Heart right ventricle (tissue), 16 donors: ENCODE measurements at regions not wholly inside any gene's neighbourhood (a gene's known extent, or its start where the extent isn't known, plus 50 kb on each side); places are given as distances from the start of the nearest gene placed in this dataset.

Experiments used
- ATAC-seq, 8 donors: fragments of 200-7000 bp; cut with Tn5 transposase; one replicate each; pipeline ENCODE4 v1.9.1; 2020; ENCODE audit warnings: mild to moderate bottlenecking in 8 of 8, moderate library complexity in 8 of 8, moderate number of reproducible peaks in 1 of 8
- DNase-seq, 2 donors: peaks; one replicate each; pipeline ENCODE4 v3.0.0-alpha.2; 2020
- H3K27ac ChIP-seq, 10 donors: fragments of 200-600 bp; sonication (generic) in 2 of 10; one replicate each; pipeline versions ENCODE4 v1.5.0 to v1.8.0; 2020 to 2022; ENCODE audit warnings: mild to moderate bottlenecking in 3 of 10
- H3K27me3 ChIP-seq, 7 donors: fragments of 200-600 bp; one replicate each; pipeline ENCODE4 v1.8.0; 2021 to 2022; ENCODE audit warnings: mild to moderate bottlenecking in 2 of 7
- H3K36me3 ChIP-seq, 9 donors: fragments of 200-600 bp; sonication (generic) in 1 of 9; one replicate each; pipeline versions ENCODE4 v1.5.0 to v1.8.0; 2020 to 2022; ENCODE audit warnings: mild to moderate bottlenecking in 2 of 9
- H3K4me1 ChIP-seq, 9 donors: fragments of 200-600 bp; sonication (generic) in 1 of 9; one replicate each; pipeline versions ENCODE4 v1.5.0 to v1.8.0; 2020 to 2022; ENCODE audit warnings: mild to moderate bottlenecking in 4 of 9
- H3K4me3 ChIP-seq, 10 donors: fragments of 200-600 bp; sonication (generic) in 2 of 10; one replicate each; pipeline versions ENCODE4 v1.5.0 to v1.8.0; 2020 to 2022; ENCODE audit warnings: mild to moderate bottlenecking in 7 of 10, moderate library complexity in 2 of 10
- H3K9me3 ChIP-seq, 11 donors: fragments of 200-600 bp in 10 of 11; sonication (generic) in 2 of 11; one replicate each; pipeline versions ENCODE4 v1.5.0 to v1.8.0; 2013 to 2022; ENCODE audit warnings: mild to moderate bottlenecking in 2 of 11, control low read depth in 1 of 11, moderate library complexity in 1 of 11
- WGBS, 2 donors: extraction: QIAGEN DNeasy Blood & Tissue Kit; methylation state at CpG; one replicate each; pipeline ENCODE4 v1.1.7; 2013; ENCODE audit warnings: inconsistent platforms in 1 of 2; 5-methylcytosine and 5-hydroxymethylcytosine counted together
- intact Hi-C, 10 donors: fragments of 100-400 bp; cut with DNase I; formaldehyde crosslinking; loops; one replicate each; pipeline versions ENCODE4 v1.11.1 to v1.14.2; 2022
- TF ChIP-seq, protein P1 (sequence below), 9 donors: fragments of 200-600 bp; sonication (generic) in 2 of 9; IDR thresholded peaks; one replicate each; pipeline versions ENCODE4 v1.5.0 to v1.8.0; 2021 to 2022; ENCODE audit warnings: antibody characterized with exemption in 9 of 9, mild to moderate bottlenecking in 5 of 9, moderate library complexity in 1 of 9
- donor health status: Arrhythmogenic right ventricular cardiomyopathy.
- donor health status: ischemic (EF 13 %, LVEDD 7.1; RV severe dilation, severe dysfunction).
- donor health status: healthy with polysubstance abuse.
- donor health status: DM: no; HTN: yes; CAD: no.
- donor health status: DM: no; HTN: no; CAD: no.
- donor health status: ischemic (EF 25% LVEDD 6.9; RV normal size, moderate dysfunction).
- donor health status: ischemic (EF 25% LVEDD 5.7; RV mildly dilated, moderate dysfunction).
- donor health status: healthy.
- donor health status: DM: yes; HTN: yes; CAD: no.
- donor health status: Ischemic cardiomyopathy.
- donor health status: ischemic (EF 35%, LVEDD 5.7; RV mildly dilated, moderate dysfunction).
- donor health status: nonischemic (EF 11% LVEDD 7.7; RV severe dilation, severe dysfunction).
- donor health status: DM: yes; HTN: yes; CAD: no.
- donor health status: PGD.
- donor health status: ischemic (EF 29% LVEDD 5.4; RV normal size, mild dysfunction).
- donor health status: nonischemic (EF 23%, LVEDD 6.1; RV moderate dilation, normal function).

- no peak overlapping the region for H3K27ac ChIP-seq
- 41 to 49% methylated on average over 1 of the region's 1 CpG for WGBS, 2 donors
- ATAC-seq: no peak
- no peak for DNase-seq
- intact Hi-C loops: no loop called here
- TF ChIP-seq, protein P1, sequence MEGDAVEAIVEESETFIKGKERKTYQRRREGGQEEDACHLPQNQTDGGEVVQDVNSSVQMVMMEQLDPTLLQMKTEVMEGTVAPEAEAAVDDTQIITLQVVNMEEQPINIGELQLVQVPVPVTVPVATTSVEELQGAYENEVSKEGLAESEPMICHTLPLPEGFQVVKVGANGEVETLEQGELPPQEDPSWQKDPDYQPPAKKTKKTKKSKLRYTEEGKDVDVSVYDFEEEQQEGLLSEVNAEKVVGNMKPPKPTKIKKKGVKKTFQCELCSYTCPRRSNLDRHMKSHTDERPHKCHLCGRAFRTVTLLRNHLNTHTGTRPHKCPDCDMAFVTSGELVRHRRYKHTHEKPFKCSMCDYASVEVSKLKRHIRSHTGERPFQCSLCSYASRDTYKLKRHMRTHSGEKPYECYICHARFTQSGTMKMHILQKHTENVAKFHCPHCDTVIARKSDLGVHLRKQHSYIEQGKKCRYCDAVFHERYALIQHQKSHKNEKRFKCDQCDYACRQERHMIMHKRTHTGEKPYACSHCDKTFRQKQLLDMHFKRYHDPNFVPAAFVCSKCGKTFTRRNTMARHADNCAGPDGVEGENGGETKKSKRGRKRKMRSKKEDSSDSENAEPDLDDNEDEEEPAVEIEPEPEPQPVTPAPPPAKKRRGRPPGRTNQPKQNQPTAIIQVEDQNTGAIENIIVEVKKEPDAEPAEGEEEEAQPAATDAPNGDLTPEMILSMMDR (IDR thresholded peaks at IDR 0.05): no peak
- H3K4me1 ChIP-seq: no peaks in the 10 kb centered on the region
- H3K27me3 ChIP-seq: no peaks in the 10 kb centered on the region
- H3K4me3 ChIP-seq: no peak overlapping the region
- H3K36me3 ChIP-seq: no peaks in the 10 kb centered on the region
- peaks cover 0 to 10% (median 0%) of the 10 kb centered on the region in 11 donors for H3K9me3 ChIP-seq
These were observed 271.4 kb upstream of the LUZP2 start for GRCh38 chr11:24225501-24225900.

- Histone ChIP-seq H3K27ac (no peak overlapping the region), H3K4me3 (no peak overlapping the region), H3K27me3 (no peaks in the 10 kb centered on the region), H3K36me3 (no peaks in the 10 kb centered on the region), H3K4me1 (no peaks in the 10 kb centered on the region), H3K9me3 (peaks cover 0 to 9% (median 0%) of the 10 kb centered on the region in 11 donors)
- DNase-seq (no peak), ATAC-seq (no peak)
- 37 to 78% methylated on average over 1 of the region's 1 CpG for WGBS, 2 donors
- TF ChIP-seq, protein P1 (IDR thresholded peaks at IDR 0.05): no peak
- intact Hi-C loops: no loop called here
These were observed 270.2 kb upstream of the LUZP2 start for GRCh38 chr11:24226606-24227005.

DNA sequence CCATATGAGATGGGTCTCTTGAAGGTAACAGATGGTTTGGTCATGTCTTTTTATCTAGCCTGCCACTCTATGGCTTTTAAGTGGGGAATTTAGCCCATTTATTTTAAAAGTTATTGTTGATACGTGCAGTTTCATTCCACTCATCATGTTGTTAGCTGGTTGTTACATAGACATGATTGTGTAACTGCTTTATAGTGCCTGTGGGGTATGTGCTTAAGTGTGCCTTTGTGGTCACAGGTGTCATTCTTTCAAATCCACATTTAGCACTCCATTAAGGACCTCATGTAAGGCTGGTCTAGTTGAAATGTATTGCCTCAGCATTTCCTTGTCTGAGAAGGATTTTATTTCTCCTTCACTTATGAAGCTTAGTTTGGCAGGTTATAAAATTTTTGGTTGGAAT, 263.8 kb upstream of the LUZP2 start:
- Histone ChIP-seq H3K36me3 (no peaks in the 10 kb centered on the region), H3K27ac (no peak overlapping the region), H3K4me1 (no peaks in the 10 kb centered on the region), H3K4me3 (no peak overlapping the region), H3K27me3 (no peaks in the 10 kb centered on the region), H3K9me3 (no peaks in the 10 kb centered on the region)
- ATAC-seq (no peak), DNase-seq (no peak)
- 82 to 86% methylated on average over 1 of the region's 1 CpG for WGBS, 2 donors
- intact Hi-C loops: no loop called here
- TF ChIP-seq, protein P1 (IDR thresholded peaks at IDR 0.05): no peak

- H3K27ac ChIP-seq: no peak overlapping the region
- no peaks in the 10 kb centered on the region for H3K27me3 ChIP-seq
- no peak for DNase-seq
- no peak for ATAC-seq
- intact Hi-C loops: no loop called here
- no peaks in the 10 kb centered on the region for H3K4me1 ChIP-seq
- TF ChIP-seq, protein P1 (IDR thresholded peaks at IDR 0.05): no peak
- no peak overlapping the region for H3K4me3 ChIP-seq
- WGBS, 2 donors: 76 to 79% methylated on average over 4 of the region's 4 CpGs
- no peaks in the 10 kb centered on the region for H3K9me3 ChIP-seq
- H3K36me3 ChIP-seq: no peaks in the 10 kb centered on the region
These were observed 261.9 kb upstream of the LUZP2 start for GRCh38 chr11:24234822-24235508.
